Retina (tissue), 1 donor: ENCODE measurements at regions not wholly inside any gene's neighbourhood (a gene's known extent, or its start where the extent isn't known, plus 50 kb on each side); places are given as distances from the start of the nearest gene placed in this dataset.

Source experiments
- DNase-seq: peaks from one replicate; pipeline ENCODE4 v3.0.0-alpha.2; 2016

GRCh38 chr19:27777242-27777641 is 1435.7 kb downstream of the UQCRFS1 start:
- DNase-seq: no peak

- no peak for DNase-seq
These were observed 1436.4 kb downstream of the UQCRFS1 start for GRCh38 chr19:27776524-27776923.

GRCh38 chr19:27776020-27776419 is 1436.9 kb downstream of the UQCRFS1 start:
- DNase-seq: no peak

- no peak for DNase-seq
These were observed 1437.6 kb downstream of the UQCRFS1 start for GRCh38 chr19:27775395-27775794.

- DNase-seq: no peak
These were observed 1438.1 kb downstream of the UQCRFS1 start for GRCh38 chr19:27774827-27775226.

GRCh38 chr19:27774337-27774736 is 1438.6 kb downstream of the UQCRFS1 start:
- DNase-seq: no peak

- DNase-seq: no peak
These were observed 1439.4 kb downstream of the UQCRFS1 start for GRCh38 chr19:27773318-27774094.

- DNase-seq: no peak
These were observed 1440.9 kb downstream of the UQCRFS1 start for GRCh38 chr19:27772059-27772458.

GRCh38 chr19:27770095-27770494 is 1442.9 kb downstream of the UQCRFS1 start:
- DNase-seq: no peak

GRCh38 chr19:27767234-27767633 is 1445.7 kb downstream of the UQCRFS1 start:
- no peak for DNase-seq

GRCh38 chr19:27765912-27766725 is 1446.8 kb downstream of the UQCRFS1 start:
- no peak for DNase-seq

- no peak for DNase-seq
These were observed 1447.6 kb downstream of the UQCRFS1 start for GRCh38 chr19:27765397-27765796.

GRCh38 chr19:27764186-27764804 is 1448.7 kb downstream of the UQCRFS1 start:
- no peak for DNase-seq

GRCh38 chr19:27762933-27763332 is 1450.0 kb downstream of the UQCRFS1 start:
- no peak for DNase-seq

- DNase-seq: no peak
These were observed 1453.1 kb downstream of the UQCRFS1 start for GRCh38 chr19:27759896-27760295.

- DNase-seq: no peak
These were observed 1454.1 kb downstream of the UQCRFS1 start for GRCh38 chr19:27758626-27759505.

- no peak for DNase-seq
These were observed 1458.3 kb downstream of the UQCRFS1 start for GRCh38 chr19:27754700-27755099.

GRCh38 chr19:27753622-27754021 is 1459.3 kb downstream of the UQCRFS1 start:
- DNase-seq: no peak

GRCh38 chr19:27752530-27753184 is 1460.3 kb downstream of the UQCRFS1 start:
- DNase-seq: no peak

- DNase-seq: no peak
These were observed 1461.9 kb downstream of the UQCRFS1 start for GRCh38 chr19:27751044-27751391.

GRCh38 chr19:27750391-27751043 is 1462.4 kb downstream of the UQCRFS1 start:
- no peak for DNase-seq
